GM21390 (cell line): ENCODE measurements at regions not wholly inside any gene's neighbourhood (a gene's known extent, or its start where the extent isn't known, plus 50 kb on each side); places are given as distances from the start of the nearest gene placed in this dataset.

ENCODE experiments used
- ATAC-seq: cut with Tn5 transposase; IDR thresholded peaks from one replicate; pipeline ENCODE4 v1.9.1; 2021; ENCODE audit not compliant: unreplicated experiment

- ATAC-seq = no peak
Measured at GRCh38 chr3:113094337-113095221, 103.8 kb downstream of the GTPBP8 start.

DNA sequence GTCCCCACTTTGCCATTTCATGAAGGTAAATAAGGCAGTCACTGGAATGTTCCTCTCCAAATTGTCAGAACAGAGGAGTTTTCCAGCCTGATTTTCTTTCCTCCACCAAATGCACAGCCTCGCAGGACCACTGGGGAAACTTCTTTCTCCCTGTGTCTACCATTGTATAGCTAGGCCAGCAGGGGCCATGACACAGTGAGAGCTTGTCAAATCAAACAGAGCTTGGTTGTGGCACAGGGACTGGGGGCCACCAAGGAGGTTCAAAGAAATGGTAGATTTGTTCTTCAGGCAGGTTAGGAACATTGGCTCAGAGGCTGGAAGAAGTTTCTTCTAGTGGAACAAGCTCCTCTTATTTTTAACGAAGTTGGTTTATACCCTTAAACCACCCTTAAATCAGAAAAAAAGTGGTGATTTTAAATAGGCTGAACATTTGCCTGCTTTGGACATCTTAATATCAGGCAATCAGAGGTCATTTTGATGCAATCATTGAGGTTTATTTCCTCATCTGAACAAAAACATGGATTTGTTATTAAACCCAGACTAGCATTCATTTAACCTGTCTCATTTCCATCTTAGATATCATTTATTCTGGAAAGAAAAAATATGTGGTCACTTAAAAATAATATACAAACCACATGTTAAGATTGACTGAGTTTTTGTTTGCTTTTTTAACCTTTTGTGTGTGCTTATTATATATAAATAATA lies 105.6 kb downstream of the GTPBP8 start:
- no peak for ATAC-seq

DNA sequence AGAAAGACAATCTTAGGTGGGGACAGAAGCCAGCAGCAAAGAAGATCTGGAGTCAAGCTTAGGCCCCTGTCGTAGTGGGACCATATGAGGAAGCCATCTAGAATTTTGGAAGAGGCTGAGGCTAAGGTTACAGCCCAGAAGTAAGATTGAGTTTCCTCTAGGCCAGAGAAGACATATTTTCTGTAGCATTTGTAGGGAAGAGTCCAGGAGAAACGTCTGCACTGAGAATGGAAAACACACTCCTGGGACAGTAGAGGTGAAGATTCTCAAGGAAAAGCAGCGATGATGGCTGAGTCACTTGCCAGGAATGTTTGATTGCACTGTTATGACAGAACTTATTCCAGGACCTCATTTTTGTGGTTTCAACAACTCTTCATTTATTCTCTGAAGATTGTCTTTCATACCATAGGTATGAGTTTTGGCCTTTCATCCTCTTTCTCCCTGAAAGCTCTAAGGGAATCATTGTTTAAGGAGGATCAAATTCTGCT lies 107.2 kb downstream of the GTPBP8 start:
- ATAC-seq = no peak

GRCh38 chr3:113100063-113100462 lies 109.3 kb downstream of the GTPBP8 start:
- no peak for ATAC-seq

- no peak for ATAC-seq
Measured at GRCh38 chr3:113103588-113103987, 107.8 kb upstream of the BOC start.

DNA sequence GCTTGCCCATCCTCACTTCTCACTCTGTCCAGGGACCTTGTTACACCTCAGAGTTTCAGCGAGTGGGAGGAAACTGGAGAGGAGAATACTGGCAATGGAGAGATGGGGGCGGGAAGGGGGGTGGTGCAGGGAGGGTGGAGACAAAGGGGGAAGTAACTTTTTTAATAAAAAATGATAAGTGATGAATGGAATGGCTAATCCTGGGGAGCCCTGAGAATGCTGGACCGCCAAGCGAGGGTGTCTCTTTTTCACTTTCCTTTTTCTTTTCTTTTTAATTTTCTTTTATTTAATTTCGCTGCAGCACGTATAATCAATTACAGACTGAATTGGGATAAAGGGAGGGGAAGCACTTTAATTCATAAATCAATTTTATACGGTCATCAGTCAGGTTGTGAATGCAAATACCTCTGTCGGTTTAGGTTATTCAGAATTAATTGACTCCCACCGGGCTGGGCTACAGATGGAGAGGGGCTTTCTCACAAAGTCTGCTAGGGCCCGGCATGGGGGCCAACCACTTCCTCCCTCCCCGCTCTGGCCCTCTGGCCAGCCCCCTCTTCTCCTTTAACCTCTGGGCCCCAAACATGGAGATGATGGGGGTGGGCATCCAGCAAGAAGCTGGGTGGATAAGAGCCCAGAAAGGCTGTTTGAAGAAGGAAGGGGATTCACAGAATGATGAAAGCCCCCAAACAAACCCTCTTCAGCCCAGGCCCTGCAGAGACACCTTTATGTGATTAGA lies 106.8 kb upstream of the BOC start:
- ATAC-seq = no peak

- ATAC-seq = no peak
Measured at GRCh38 chr3:113105093-113105449, 106.3 kb upstream of the BOC start.

- ATAC-seq = no peak
Measured at GRCh38 chr3:113105966-113106660, 105.2 kb upstream of the BOC start.

DNA sequence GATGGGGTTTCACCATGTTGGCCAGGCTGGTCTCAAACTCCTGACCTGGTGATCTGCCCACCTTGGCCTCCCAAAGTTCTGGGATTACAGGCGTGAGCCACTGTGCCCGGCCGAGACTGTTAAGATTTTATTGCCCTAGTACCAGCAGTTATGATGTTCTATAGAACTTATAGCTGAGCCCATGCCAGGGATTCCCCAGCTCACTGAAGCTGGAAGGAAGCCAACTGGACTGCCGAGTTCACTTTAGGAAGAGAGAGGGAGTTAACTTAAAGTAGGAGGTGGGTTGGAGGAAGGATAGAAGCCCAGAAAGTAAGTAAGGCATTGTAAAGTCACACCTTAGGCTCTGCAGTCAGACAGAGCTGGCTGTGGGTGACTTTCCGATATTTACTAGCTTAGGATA lies 101.1 kb upstream of the BOC start:
- no peak for ATAC-seq

DNA sequence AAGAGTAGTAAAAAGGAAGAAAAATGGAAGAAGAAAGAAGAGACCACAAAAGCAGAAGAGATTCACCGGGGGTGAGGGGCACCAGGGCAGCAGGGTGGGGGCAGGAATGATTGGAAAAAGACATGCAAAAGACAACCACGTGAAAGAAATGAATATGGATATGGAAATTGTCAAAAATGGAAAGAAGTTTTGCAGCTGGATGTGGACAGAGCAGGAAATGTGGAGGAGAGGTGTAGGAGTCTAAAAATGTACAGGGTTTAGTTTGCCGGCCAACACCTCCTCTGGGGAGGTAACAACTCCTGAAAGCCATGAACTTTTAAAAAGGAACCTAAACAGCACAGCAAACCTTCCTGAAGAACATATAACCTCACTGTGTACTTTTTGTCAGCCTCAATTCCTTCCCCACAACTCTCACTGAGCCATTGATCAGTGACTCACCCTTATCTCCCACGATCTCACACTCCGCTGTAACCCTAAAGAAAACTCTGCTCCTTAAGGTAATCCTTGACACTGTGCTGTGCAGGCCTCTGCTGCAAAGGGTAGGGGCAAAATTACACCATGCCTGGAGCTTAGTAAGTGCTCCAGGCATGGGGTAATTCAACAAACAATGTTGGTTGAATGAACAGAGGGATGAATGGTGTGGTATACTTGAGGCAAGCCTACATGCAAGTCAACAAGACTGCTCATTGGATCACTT lies 100.2 kb upstream of the BOC start:
- no peak for ATAC-seq

- ATAC-seq = no peak
Measured at GRCh38 chr3:113113361-113113760, 98.0 kb upstream of the BOC start.

DNA sequence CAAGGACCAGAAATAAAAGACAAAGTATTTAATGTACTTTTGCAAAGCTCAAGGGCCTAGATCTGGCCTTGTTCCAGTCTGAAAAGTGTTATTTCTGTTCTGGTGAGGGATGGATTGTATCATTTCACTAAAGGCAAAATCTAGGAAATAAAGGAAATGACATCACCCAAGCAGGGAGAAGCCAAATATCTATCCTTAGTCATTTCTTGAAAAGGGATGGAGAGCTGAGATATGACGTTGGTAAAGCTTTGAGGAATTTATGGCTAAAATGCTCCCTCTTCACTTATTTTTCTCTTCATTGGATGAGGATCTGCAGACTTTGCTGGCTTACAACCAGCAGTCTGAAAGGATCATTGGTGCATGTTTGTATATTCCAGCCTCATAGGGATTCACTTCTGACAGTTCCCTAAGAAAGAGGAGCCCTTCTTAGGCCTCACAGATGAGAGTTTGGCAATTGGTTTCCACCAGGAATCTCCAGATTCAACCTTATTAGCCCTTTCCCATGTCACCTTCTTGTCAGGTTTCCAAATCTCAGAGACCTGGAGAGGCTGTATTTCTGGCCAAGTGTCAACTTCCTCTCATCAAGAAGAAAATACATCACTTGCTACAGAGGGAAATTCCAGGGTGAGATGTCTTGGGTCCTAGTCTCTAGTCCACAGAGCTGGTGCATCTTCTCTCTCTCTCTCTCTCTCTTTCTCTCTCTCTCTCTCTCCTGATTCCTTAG lies 93.7 kb upstream of the BOC start:
- ATAC-seq = no peak

- ATAC-seq = no peak
Measured at GRCh38 chr3:113118336-113118735, 93.0 kb upstream of the BOC start.

DNA sequence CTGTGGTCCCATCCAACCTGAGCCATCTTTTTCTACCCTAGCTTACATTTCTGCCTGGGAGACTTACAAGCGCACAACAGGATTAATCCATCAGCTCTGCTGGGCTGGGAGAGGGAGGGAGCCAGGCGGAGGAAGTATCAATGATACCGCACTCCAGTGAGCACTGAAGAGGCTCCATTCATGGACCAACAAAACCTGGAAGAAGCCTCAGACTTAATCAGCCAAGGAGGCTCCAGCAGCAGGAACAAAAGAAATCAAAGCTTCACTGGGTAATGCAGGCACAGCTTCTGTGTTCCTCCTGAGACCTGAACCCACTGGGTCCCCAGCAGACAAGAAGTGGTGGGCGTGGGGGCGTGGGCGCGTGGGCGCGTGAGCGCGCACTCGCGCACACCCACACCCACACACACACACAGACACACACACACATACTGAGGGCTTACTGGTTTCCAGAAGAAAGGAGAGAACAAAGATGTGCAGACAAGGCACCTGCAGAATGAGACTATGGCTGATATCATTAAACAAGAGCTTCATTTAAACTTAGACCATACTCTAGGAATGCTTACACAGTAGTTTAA lies 87.0 kb upstream of the BOC start:
- ATAC-seq = no peak

DNA sequence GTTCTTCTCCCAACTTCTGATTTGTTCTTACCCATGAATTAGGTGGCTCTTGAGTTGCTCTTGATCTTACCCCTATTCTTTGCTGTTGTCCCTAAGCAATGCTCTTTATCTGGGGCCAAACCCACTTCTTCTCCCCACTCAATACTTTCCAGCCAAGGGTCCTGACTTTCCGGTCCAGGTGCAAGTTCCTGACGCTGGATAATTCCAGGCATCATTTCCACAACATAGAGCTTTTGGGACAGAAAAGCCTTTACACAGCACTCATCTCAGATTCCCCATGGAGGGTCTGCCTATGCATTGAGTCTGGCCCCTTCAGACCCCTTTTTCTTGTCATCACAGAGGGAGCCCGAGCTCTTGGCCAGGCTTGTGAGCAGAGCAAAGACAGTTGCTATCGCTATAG lies 85.4 kb upstream of the BOC start:
- no peak for ATAC-seq

DNA sequence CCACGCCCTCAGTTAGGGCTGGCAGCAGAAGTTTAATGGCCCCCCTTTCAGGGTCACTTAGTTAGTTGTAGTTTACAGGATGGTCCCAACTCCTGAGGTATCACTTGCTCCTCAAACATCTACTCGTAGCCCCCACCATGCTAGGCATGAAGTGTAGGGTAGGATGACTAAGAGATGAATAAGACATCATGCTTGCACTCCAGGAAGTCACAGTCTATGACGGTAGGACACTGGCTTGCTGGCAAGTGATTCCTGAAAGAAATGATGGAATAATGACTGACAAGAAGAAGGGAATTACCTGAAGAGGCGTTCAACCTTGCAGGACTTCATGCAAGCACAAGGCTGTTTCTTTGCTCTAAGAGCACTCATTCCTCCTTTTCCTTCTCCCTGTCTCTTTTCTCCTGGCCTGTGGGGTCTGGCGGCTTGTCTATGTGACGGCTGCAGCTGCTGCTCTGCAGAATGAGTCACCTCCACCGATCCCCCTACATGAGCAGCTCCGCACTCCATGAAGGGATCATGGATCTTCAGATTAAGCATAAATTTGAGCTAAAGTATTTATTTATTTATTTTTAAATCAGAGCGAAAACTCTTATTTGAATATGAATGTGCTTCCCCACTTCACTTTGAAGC lies 82.9 kb upstream of the BOC start:
- no peak for ATAC-seq

GRCh38 chr3:113129168-113129567 lies 82.2 kb upstream of the BOC start:
- ATAC-seq = no peak

- no peak for ATAC-seq
Measured at GRCh38 chr3:113132571-113132996, 78.8 kb upstream of the BOC start.

GRCh38 chr3:113133140-113133539 lies 78.2 kb upstream of the BOC start:
- ATAC-seq = no peak
